NCI-H1105 treated with DMSO at 0.1 percent for 48 hours (cell line): ENCODE measurements at regions not wholly inside any gene's neighbourhood (a gene's known extent, or its start where the extent isn't known, plus 50 kb on each side); places are given as distances from the start of the nearest gene placed in this dataset.
A peak's percentile ranks its signal among the peaks of the same experiment; 100 is the strongest.
"Not testable (repeated sequence)": the region's sequence is repeated elsewhere in the genome, so short reads cannot be mapped to it uniquely, and the experiment has no call there.

Source experiments
- DNase-seq: peaks from one replicate; lab custom pipeline; 2025; lab: John Stamatoyannopoulos, UW

- no peak for DNase-seq
These were observed 1017.7 kb upstream of the CRIM1 start for GRCh38 chr2:35337922-35338321.

- DNase-seq = no peak
These were observed 1041.5 kb upstream of the CRIM1 start for GRCh38 chr2:35314049-35314448.

GRCh38 chr2:35301369-35301768 is 1054.2 kb upstream of the CRIM1 start:
- DNase-seq = no peak

GRCh38 chr2:35298493-35298892 is 1057.1 kb upstream of the CRIM1 start:
- DNase-seq = no peak

GRCh38 chr2:35297403-35297802 is 1058.2 kb upstream of the CRIM1 start:
- DNase-seq = no peak

GRCh38 chr2:35294636-35295263 is 1060.8 kb upstream of the CRIM1 start:
- DNase-seq = no peak

GRCh38 chr2:35293261-35293660 is 1062.3 kb upstream of the CRIM1 start:
- DNase-seq = no peak

- no peak for DNase-seq
These were observed 1063.4 kb upstream of the CRIM1 start for GRCh38 chr2:35292199-35292598.

GRCh38 chr2:35281702-35282101 is 1073.9 kb upstream of the CRIM1 start:
- DNase-seq = no peak

GRCh38 chr2:35255826-35256225 is 1099.8 kb upstream of the CRIM1 start:
- no peak for DNase-seq

GRCh38 chr2:35251156-35251555 is 1104.4 kb upstream of the CRIM1 start:
- DNase-seq = no peak

- DNase-seq = no peak
These were observed 1108.9 kb upstream of the CRIM1 start for GRCh38 chr2:35246702-35247101.

GRCh38 chr2:35228584-35228983 is 1127.0 kb upstream of the CRIM1 start:
- DNase-seq = no peak

- DNase-seq = no peak
These were observed 1135.1 kb upstream of the CRIM1 start for GRCh38 chr2:35220461-35220860.

GRCh38 chr2:35204881-35205280 is 1150.7 kb upstream of the CRIM1 start:
- no peak for DNase-seq

GRCh38 chr2:35204323-35204722 is 1151.3 kb upstream of the CRIM1 start:
- DNase-seq = no peak

- peak; percentile 5 for DNase-seq
These were observed 1156.3 kb upstream of the CRIM1 start for GRCh38 chr2:35199298-35199697.

- DNase-seq = no peak
These were observed 1169.6 kb upstream of the CRIM1 start for GRCh38 chr2:35185861-35186412.

- DNase-seq = no peak
These were observed 1171.1 kb upstream of the CRIM1 start for GRCh38 chr2:35184471-35184870.

- not testable (repeated sequence) for DNase-seq
These were observed 1178.9 kb upstream of the CRIM1 start for GRCh38 chr2:35176726-35177125.

GRCh38 chr2:35174845-35175244 is 1180.7 kb upstream of the CRIM1 start:
- DNase-seq = no peak

- no peak for DNase-seq
These were observed 1182.9 kb upstream of the CRIM1 start for GRCh38 chr2:35172687-35173086.

- DNase-seq = no peak
These were observed 1187.2 kb upstream of the CRIM1 start for GRCh38 chr2:35168351-35168750.

GRCh38 chr2:35163948-35164347 is 1191.6 kb upstream of the CRIM1 start:
- no peak for DNase-seq
